GM12878 (cell line): ENCODE measurements at regions not wholly inside any gene's neighbourhood (a gene's known extent, or its start where the extent isn't known, plus 50 kb on each side); places are given as distances from the start of the nearest gene placed in this dataset.

Experiments used
- ASH2L ChIP-seq: fragments of 300-600, 200-600 bp; sonication (generic); IDR thresholded peaks from 2 replicates; pipeline ENCODE4 v1.6.1; 2017; ENCODE audit warnings: low read depth, mild to moderate bottlenecking, borderline replicate concordance
- BRCA1 ChIP-seq: IDR thresholded peaks from 2 replicates; pipeline ENCODE4 v1.6.1; 2011; ENCODE audit warnings: low read depth, low read length, improper control_type of control experiment
- CTCF ChIP-seq, 3 experiments: IDR thresholded peaks in 2 of 3; conservative IDR thresholded peaks in 1 of 3; 2 replicates each; pipeline ENCODE4 v1.5.1; 2011; ENCODE audit warnings: low read depth in 3 of 3, low read length in 3 of 3, mild to moderate bottlenecking in 3 of 3, control low read depth in 2 of 3, moderate library complexity in 2 of 3, inconsistent platforms in 1 of 3, mixed read lengths in 1 of 3; ENCODE audit not compliant: control insufficient read depth in 2 of 3, insufficient read depth in 1 of 3; ENCODE audit errors: extremely low read depth in 1 of 3
- EP300 ChIP-seq, 2 experiments: fragments of 150-350 bp in 1 of 2; IDR thresholded peaks; 2 replicates each; pipeline ENCODE4 v1.6.1; 2011 to 2012; ENCODE audit warnings: low read depth in 2 of 2, low read length in 2 of 2, borderline replicate concordance in 1 of 2, improper control_type of control experiment in 1 of 2, inconsistent platforms in 1 of 2; ENCODE audit not compliant: control insufficient read depth in 1 of 2
- FOS ChIP-seq: IDR thresholded peaks from 3 replicates; pipeline ENCODE4 v1.6.1; 2011; ENCODE audit warnings: borderline replicate concordance; ENCODE audit not compliant: insufficient read length; ENCODE audit errors: extremely low read depth
- GABPA ChIP-seq: IDR thresholded peaks from 2 replicates; pipeline ENCODE4 v1.6.1; 2014; ENCODE audit warnings: antibody characterized with exemption, low read depth, mild to moderate bottlenecking, inconsistent platforms
- IKZF1 ChIP-seq: fragments of 450-650 bp; conservative IDR thresholded peaks from 2 replicates; pipeline ENCODE4 v1.6.1; 2017; ENCODE audit warnings: antibody characterized with exemption, mild to moderate bottlenecking
- POLR2A ChIP-seq: IDR thresholded peaks from 2 replicates; pipeline ENCODE4 v1.6.1; 2011; ENCODE audit warnings: low read depth, mild to moderate bottlenecking, low read length
- POLR2AphosphoS5 ChIP-seq: IDR thresholded peaks from 2 replicates; pipeline ENCODE4 v1.6.1; 2011; ENCODE audit warnings: mild to moderate bottlenecking, low read length, inconsistent platforms
- RFX5 ChIP-seq: IDR thresholded peaks from 2 replicates; pipeline ENCODE4 v1.6.1; 2011; ENCODE audit warnings: low read depth, low read length, improper control_type of control experiment
- YY1 ChIP-seq: IDR thresholded peaks from 2 replicates; pipeline ENCODE4 v1.6.1; 2011; ENCODE audit warnings: low read depth, mild to moderate bottlenecking, low read length
- ZNF24 ChIP-seq: fragments of 450-650 bp; IDR thresholded peaks from 2 replicates; pipeline ENCODE4 v1.6.1; 2017; ENCODE audit warnings: antibody characterized with exemption, mild to moderate bottlenecking
- ZNF274 ChIP-seq: IDR thresholded peaks from one replicate; pipeline ENCODE4 v1.8.0; 2011; ENCODE audit not compliant: insufficient read length, insufficient read depth

GRCh38 chr2:221006084-221006483 is 566.0 kb downstream of the EPHA4 start:
- TF ChIP-seq CTCF (IDR thresholded peaks at IDR 0.05 in 2 of 3, conservative IDR thresholded peaks at IDR 0.05 in 1 of 3; ENCODE audit: control insufficient read depth in 2 of 3, extremely low read depth in 1 of 3, insufficient read depth in 1 of 3, low read depth in 3 of 3, low read length in 3 of 3), result no peak
- no peak for TF ChIP-seq EP300 (IDR thresholded peaks at IDR 0.05; ENCODE audit: borderline replicate concordance in 1 of 2, control insufficient read depth in 1 of 2, low read depth in 2 of 2, low read length in 2 of 2)
- TF ChIP-seq ASH2L, result no peak
- no peak for TF ChIP-seq FOS
- TF ChIP-seq GABPA, result no peak
- TF ChIP-seq BRCA1, result no peak
- no peak for TF ChIP-seq POLR2A
- no peak for TF ChIP-seq IKZF1
- no peak for TF ChIP-seq YY1
- TF ChIP-seq RFX5, result no peak
- no peak for TF ChIP-seq POLR2AphosphoS5
- TF ChIP-seq ZNF274, result no peak
- no peak for TF ChIP-seq ZNF24
